ENCODE measurements at regions not wholly inside any gene's neighbourhood (a gene's known extent, or its start where the extent isn't known, plus 50 kb on each side); places are given as distances from the start of the nearest gene placed in this dataset.
"Not testable (repeated sequence)": the region's sequence is repeated elsewhere in the genome, so short reads cannot be mapped to it uniquely, and the experiment has no call there.

DNA sequence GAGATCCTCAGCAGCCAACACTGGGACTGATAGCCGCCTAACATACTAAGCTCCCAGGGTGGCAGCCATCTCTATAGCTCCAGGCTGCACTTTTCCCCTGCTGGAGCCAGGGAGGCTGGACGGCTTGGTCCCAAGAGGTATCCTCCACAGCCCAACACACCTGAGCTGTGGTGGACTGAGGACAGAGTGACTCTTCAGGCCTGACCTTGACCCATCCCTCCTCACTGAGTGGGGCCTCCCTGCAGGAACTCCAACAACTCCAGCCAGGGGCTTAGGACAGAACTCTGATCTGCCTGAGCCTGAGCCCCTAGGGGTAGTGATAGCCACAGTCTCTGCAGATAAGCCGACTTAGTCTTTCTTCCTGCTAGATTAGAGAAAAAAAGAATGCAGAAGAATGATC lies 958.1 kb upstream of the PRR20A start:
- no peak overlapping the region for H3K4me3 ChIP-seq (ENCODE audit: low read length)
- H3K27ac ChIP-seq (ENCODE audit: low read depth, low read length), result no peak overlapping the region
- Mint-ChIP-seq H3K27me3 (peaks cover 0 to 1% of the 10 kb centered on the region in 2 donors), H3K27ac (no peak overlapping the region), H3K4me3 (no peak overlapping the region), H3K9me3 (peaks cover 0 to 23% (median 14%) of the 10 kb centered on the region in 5 donors), H3K4me1 (no peaks in the 10 kb centered on the region), H3K36me3 (no peaks in the 10 kb centered on the region)
- POLR2A ChIA-PET, result no interaction called here
- no peak for DNase-seq
- CTCF ChIA-PET, result no interaction called here
- no peaks in the 10 kb centered on the region for H3K36me3 ChIP-seq (ENCODE audit: insufficient read depth, low read length)
- no peaks in the 10 kb centered on the region for H3K27me3 ChIP-seq (ENCODE audit: insufficient read depth, low read length, poor library complexity, severe bottlenecking)
- no peaks in the 10 kb centered on the region for H3K4me1 ChIP-seq (ENCODE audit: insufficient read depth, low read length)
- no peaks in the 10 kb centered on the region for H3K9me3 ChIP-seq (ENCODE audit: low read length)

DNA sequence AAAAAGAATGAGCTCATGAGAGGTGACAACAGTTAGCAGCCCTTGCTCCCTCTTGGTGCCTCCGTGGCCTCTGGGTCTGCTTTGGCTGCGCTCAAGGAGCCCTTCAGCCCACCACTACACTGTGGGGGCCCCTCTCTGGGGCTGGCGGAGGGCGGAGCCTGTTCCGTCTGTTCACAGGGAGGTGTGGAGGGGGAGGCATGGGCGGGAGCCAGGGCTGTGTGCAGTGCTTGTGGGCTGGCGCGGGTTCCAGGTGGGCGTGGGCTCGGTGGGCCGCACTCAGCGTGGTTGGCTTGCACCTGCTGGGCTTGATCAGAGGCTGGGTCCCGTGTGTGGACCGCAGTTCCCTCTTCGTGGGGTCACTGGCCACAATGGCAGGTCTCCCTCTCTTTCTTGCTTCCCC lies 953.4 kb upstream of the PRR20A start:
- peaks cover 0 to 1% of the 10 kb centered on the region in 2 donors for H3K27me3 Mint-ChIP-seq
- no peak overlapping the region for H3K27ac Mint-ChIP-seq
- no peaks in the 10 kb centered on the region for H3K4me1 Mint-ChIP-seq
- POLR2A ChIA-PET, result no interaction called here
- H3K9me3 ChIP-seq (ENCODE audit: low read length), result no peaks in the 10 kb centered on the region
- no peaks in the 10 kb centered on the region for H3K36me3 Mint-ChIP-seq
- no peaks in the 10 kb centered on the region for H3K36me3 ChIP-seq (ENCODE audit: insufficient read depth, low read length)
- H3K4me3 ChIP-seq (ENCODE audit: low read length), result no peak overlapping the region
- no peak for DNase-seq
- H3K4me1 ChIP-seq (ENCODE audit: insufficient read depth, low read length), result no peaks in the 10 kb centered on the region
- no peaks in the 10 kb centered on the region for H3K27me3 ChIP-seq (ENCODE audit: insufficient read depth, low read length, poor library complexity, severe bottlenecking)
- CTCF ChIA-PET, result no interaction called here
- H3K27ac ChIP-seq (ENCODE audit: low read depth, low read length), result no peak overlapping the region
- no peak overlapping the region for H3K4me3 Mint-ChIP-seq
- peaks cover 7 to 26% (median 10%) of the 10 kb centered on the region in 5 donors for H3K9me3 Mint-ChIP-seq

DNA sequence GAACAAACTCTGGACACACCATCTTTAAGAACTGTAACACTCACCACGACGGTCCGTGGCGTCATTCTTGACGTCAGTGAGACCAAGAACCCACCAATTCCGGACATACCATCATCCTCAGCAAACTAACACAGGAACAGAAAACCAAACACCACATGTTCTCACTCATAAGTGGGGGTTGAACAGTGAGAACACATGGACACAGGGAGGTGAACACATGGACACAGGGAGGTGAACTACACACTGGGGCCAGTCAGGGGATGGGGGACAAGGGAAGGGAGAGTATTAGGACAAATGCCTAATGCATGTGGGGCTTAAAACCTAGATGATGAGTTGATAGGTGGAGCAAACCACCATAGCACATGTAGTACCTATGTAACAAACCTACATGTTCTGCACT lies 952.1 kb upstream of the PRR20A start:
- not testable (repeated sequence) for H3K27me3 Mint-ChIP-seq

DNA sequence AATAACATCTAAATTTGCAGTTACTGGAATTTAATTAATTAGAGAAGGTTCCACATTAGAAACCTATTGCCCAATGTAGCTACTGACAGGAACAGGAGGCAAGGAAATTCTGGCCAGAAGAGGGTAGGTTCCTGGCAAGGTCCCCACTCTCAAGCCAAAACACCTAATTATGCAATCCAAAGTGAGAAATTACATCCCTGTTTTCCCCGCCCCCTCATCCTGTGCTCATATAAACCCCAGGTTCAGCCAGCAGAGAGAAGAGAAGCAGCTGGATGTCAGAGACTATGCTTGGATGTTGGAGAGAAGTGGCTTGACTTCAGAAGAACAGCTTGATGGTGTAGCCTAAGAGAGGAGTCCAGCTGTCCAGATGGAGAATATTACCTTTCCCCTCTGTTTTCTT lies 951.3 kb upstream of the PRR20A start:
- no peak overlapping the region for H3K4me3 Mint-ChIP-seq
- no peak for DNase-seq
- no peaks in the 10 kb centered on the region for H3K27me3 ChIP-seq (ENCODE audit: insufficient read depth, low read length, poor library complexity, severe bottlenecking)
- no peaks in the 10 kb centered on the region for H3K36me3 Mint-ChIP-seq
- H3K4me3 ChIP-seq (ENCODE audit: low read length), result no peak overlapping the region
- H3K9me3 Mint-ChIP-seq, result peaks cover 6 to 16% (median 10%) of the 10 kb centered on the region in 5 donors
- no peaks in the 10 kb centered on the region for H3K4me1 Mint-ChIP-seq
- CTCF ChIA-PET, result no interaction called here
- H3K4me1 ChIP-seq (ENCODE audit: insufficient read depth, low read length), result no peaks in the 10 kb centered on the region
- no peaks in the 10 kb centered on the region for H3K9me3 ChIP-seq (ENCODE audit: low read length)
- H3K27ac ChIP-seq (ENCODE audit: low read depth, low read length), result no peak overlapping the region
- H3K36me3 ChIP-seq (ENCODE audit: insufficient read depth, low read length), result no peaks in the 10 kb centered on the region
- POLR2A ChIA-PET, result no interaction called here
- no peaks in the 10 kb centered on the region for H3K27me3 Mint-ChIP-seq
- no peak overlapping the region for H3K27ac Mint-ChIP-seq

More for the DNA sequence above, 952.1 kb upstream of the PRR20A start:
- H3K4me3 Mint-ChIP-seq; H3K27ac ChIP-seq (ENCODE audit: low read depth, low read length); H3K36me3 Mint-ChIP-seq; H3K36me3 ChIP-seq (ENCODE audit: insufficient read depth, low read length); DNase-seq; H3K9me3 ChIP-seq (ENCODE audit: low read length); H3K4me3 ChIP-seq (ENCODE audit: low read length); H3K4me1 Mint-ChIP-seq; H3K27me3 ChIP-seq (ENCODE audit: insufficient read depth, low read length, poor library complexity, severe bottlenecking); CTCF ChIA-PET; POLR2A ChIA-PET; H3K4me1 ChIP-seq (ENCODE audit: insufficient read depth, low read length); H3K27ac Mint-ChIP-seq: not testable (repeated sequence)
- H3K9me3 Mint-ChIP-seq, result peaks cover 6 to 17% (median 10%) of the 10 kb centered on the region in 5 donors

DNA sequence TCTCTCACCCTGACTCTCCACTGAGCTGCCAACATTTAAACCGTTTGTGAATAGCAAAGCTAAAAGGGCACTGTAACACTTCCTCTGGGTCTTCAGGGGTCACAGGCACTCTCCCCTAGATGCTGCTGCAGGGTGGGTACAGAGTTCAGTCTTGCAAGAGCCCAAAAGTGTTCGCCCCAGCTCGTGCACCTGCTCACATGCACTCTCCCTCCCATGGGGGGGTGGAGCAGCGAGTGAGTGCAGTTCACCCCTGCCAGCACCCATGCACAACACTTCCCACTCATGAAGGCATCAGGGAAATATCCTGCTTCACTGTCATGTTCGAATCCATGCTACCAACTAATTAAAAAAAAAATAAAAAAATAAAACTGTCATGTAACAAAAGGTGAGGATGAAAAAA lies 950.7 kb upstream of the PRR20A start:
- ChIA-PET CTCF (no interaction called here), POLR2A (no interaction called here)
- Histone ChIP-seq H3K27me3 (ENCODE audit: insufficient read depth, low read length, poor library complexity, severe bottlenecking) (no peaks in the 10 kb centered on the region), H3K27ac (ENCODE audit: low read depth, low read length) (no peak overlapping the region), H3K36me3 (ENCODE audit: insufficient read depth, low read length) (no peaks in the 10 kb centered on the region), H3K4me1 (ENCODE audit: insufficient read depth, low read length) (no peaks in the 10 kb centered on the region), H3K9me3 (ENCODE audit: low read length) (no peaks in the 10 kb centered on the region), H3K4me3 (ENCODE audit: low read length) (no peak overlapping the region)
- Mint-ChIP-seq H3K36me3 (no peaks in the 10 kb centered on the region), H3K9me3 (peaks cover 6 to 16% (median 10%) of the 10 kb centered on the region in 5 donors), H3K4me1 (no peaks in the 10 kb centered on the region), H3K27ac (no peak overlapping the region), H3K4me3 (no peak overlapping the region), H3K27me3 (no peaks in the 10 kb centered on the region)
- no peak for DNase-seq

DNA sequence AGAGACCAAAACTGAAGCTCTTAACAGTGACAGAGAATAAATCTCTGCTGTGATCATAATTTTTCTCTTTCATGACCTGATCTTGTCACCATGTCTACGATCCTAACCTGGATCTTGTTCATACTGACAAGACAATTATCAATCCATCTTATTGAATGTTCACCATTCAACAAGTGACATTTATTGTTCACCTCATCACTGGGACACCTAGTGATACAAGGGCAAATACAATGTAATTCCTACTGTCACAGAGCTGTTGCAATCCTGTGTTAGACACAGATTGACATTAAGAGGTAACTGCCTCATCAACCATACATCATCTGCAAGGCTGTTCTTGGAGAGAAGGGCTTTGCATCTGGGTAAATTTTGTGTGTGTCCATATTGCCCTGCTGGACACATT lies 942.4 kb upstream of the PRR20A start:
- Histone ChIP-seq H3K27ac (ENCODE audit: low read depth, low read length) (no peak overlapping the region), H3K9me3 (ENCODE audit: low read length) (no peaks in the 10 kb centered on the region), H3K4me1 (ENCODE audit: insufficient read depth, low read length) (no peaks in the 10 kb centered on the region), H3K4me3 (ENCODE audit: low read length) (no peak overlapping the region), H3K27me3 (ENCODE audit: insufficient read depth, low read length, poor library complexity, severe bottlenecking) (no peaks in the 10 kb centered on the region), H3K36me3 (ENCODE audit: insufficient read depth, low read length) (no peaks in the 10 kb centered on the region)
- Mint-ChIP-seq H3K4me3 (no peak overlapping the region), H3K27me3 (no peaks in the 10 kb centered on the region), H3K27ac (no peak overlapping the region), H3K36me3 (peaks cover 0 to 1% (median 0%) of the 10 kb centered on the region in 3 donors), H3K9me3 (peaks cover 2 to 40% (median 14%) of the 10 kb centered on the region in 5 donors), H3K4me1 (no peaks in the 10 kb centered on the region)
- ChIA-PET CTCF (no interaction called here), POLR2A (no interaction called here)
- no peak for DNase-seq

DNA sequence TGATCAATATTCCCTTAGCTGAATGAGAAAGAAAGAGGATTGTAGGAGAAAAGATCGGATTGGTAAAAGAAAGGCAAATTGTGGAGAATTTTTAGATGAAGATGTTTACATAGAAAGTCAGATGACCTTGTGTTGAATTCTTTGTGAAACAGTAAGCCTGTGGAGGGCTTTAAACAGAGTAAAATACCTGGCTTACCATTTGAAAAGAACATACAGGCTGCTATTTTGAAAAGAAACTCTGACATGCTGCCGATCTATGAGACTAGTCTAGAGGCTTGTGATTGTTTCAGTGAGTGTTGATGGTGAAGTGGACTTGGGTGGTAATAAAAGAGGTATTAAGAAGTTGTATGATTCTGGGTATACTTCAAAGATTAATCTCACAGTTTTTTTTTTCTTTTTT lies 938.9 kb upstream of the PRR20A start:
- Histone ChIP-seq H3K27me3 (ENCODE audit: insufficient read depth, low read length, poor library complexity, severe bottlenecking) (no peaks in the 10 kb centered on the region), H3K4me1 (ENCODE audit: insufficient read depth, low read length) (no peaks in the 10 kb centered on the region), H3K4me3 (ENCODE audit: low read length) (no peak overlapping the region), H3K36me3 (ENCODE audit: insufficient read depth, low read length) (no peaks in the 10 kb centered on the region), H3K27ac (ENCODE audit: low read depth, low read length) (no peak overlapping the region), H3K9me3 (ENCODE audit: low read length) (no peaks in the 10 kb centered on the region)
- no peaks in the 10 kb centered on the region for H3K27me3 Mint-ChIP-seq
- DNase-seq, result no peak
- ChIA-PET POLR2A (no interaction called here), CTCF (no interaction called here)
- H3K36me3 Mint-ChIP-seq, result peaks cover 0 to 1% (median 0%) of the 10 kb centered on the region in 3 donors
- peaks cover 2 to 45% (median 13%) of the 10 kb centered on the region in 5 donors for H3K9me3 Mint-ChIP-seq
- H3K4me3 Mint-ChIP-seq, result no peak overlapping the region
- no peak overlapping the region for H3K27ac Mint-ChIP-seq
- no peaks in the 10 kb centered on the region for H3K4me1 Mint-ChIP-seq

DNA sequence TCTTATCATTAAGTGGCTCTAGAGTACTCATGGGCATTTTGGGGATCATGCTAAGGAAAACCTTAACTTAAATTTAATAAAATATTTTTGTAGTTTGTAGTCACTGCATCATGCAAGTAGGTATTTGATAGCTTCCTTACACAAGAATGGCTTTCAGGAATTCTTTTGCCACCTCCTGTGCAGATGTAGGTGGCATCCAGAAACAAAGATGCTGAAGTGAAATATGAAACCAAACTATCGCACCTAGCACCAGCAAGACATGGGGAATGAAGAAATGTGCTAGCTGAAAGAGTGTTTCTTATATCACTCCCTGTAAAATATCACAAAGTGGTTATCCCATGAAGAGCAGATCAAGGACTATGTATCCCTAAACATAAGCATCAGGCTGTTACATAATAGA lies 924.5 kb upstream of the PRR20A start:
- no peaks in the 10 kb centered on the region for H3K9me3 ChIP-seq (ENCODE audit: low read length)
- DNase-seq, result no peak
- no peaks in the 10 kb centered on the region for H3K27me3 Mint-ChIP-seq
- ChIA-PET CTCF (no interaction called here), POLR2A (no interaction called here)
- no peak overlapping the region for H3K4me3 ChIP-seq (ENCODE audit: low read length)
- no peaks in the 10 kb centered on the region for H3K36me3 ChIP-seq (ENCODE audit: insufficient read depth, low read length)
- no peak overlapping the region for H3K27ac ChIP-seq (ENCODE audit: low read depth, low read length)
- no peak overlapping the region for H3K4me3 Mint-ChIP-seq
- peaks cover 6 to 28% (median 12%) of the 10 kb centered on the region in 5 donors for H3K9me3 Mint-ChIP-seq
- H3K36me3 Mint-ChIP-seq, result no peaks in the 10 kb centered on the region
- no peak overlapping the region for H3K27ac Mint-ChIP-seq
- no peaks in the 10 kb centered on the region for H3K4me1 Mint-ChIP-seq
- H3K27me3 ChIP-seq (ENCODE audit: insufficient read depth, low read length, poor library complexity, severe bottlenecking), result no peaks in the 10 kb centered on the region
- H3K4me1 ChIP-seq (ENCODE audit: insufficient read depth, low read length), result no peaks in the 10 kb centered on the region

DNA sequence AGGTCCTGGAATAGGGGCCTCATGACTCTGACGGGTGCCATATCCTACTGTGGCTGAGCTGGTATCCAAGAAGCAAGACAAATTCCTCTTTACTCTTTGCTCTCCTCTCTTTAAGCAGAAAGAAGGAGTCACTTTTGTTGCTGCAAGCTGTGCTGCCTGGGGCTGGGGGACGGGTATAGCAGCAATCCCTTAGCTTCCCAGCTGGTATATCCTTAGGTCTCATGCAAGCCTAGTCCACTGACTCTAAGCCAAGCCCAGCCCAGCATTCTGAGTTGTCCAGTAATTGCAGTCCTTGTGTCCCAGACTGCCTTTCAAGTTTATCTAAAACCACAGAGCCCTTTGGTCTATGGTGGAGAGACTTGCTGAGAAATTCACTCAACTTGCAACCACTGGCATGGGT lies 893.0 kb upstream of the PRR20A start:
- Histone ChIP-seq H3K4me1 (ENCODE audit: insufficient read depth, low read length) (no peaks in the 10 kb centered on the region), H3K27ac (ENCODE audit: low read depth, low read length) (no peak overlapping the region), H3K27me3 (ENCODE audit: insufficient read depth, low read length, poor library complexity, severe bottlenecking) (no peaks in the 10 kb centered on the region), H3K36me3 (ENCODE audit: insufficient read depth, low read length) (no peaks in the 10 kb centered on the region), H3K9me3 (ENCODE audit: low read length) (no peaks in the 10 kb centered on the region), H3K4me3 (ENCODE audit: low read length) (no peak overlapping the region)
- Mint-ChIP-seq H3K4me1 (no peaks in the 10 kb centered on the region), H3K36me3 (no peaks in the 10 kb centered on the region), H3K27me3 (peaks cover 0 to 1% of the 10 kb centered on the region in 2 donors), H3K27ac (no peak overlapping the region), H3K9me3 (peaks cover 4 to 70% (median 21%) of the 10 kb centered on the region in 5 donors), H3K4me3 (no peak overlapping the region)
- no peak for DNase-seq
- CTCF ChIA-PET, result no interaction called here
- POLR2A ChIA-PET, result no interaction called here

Measured in CD8-positive, alpha-beta memory T cell (primary cell).